Cardiac fibroblast (primary cell): ENCODE measurements at regions not wholly inside any gene's neighbourhood (a gene's known extent, or its start where the extent isn't known, plus 50 kb on each side); places are given as distances from the start of the nearest gene placed in this dataset.
A peak's percentile ranks its signal among the peaks of the same experiment; 100 is the strongest.

Experiments used
- DNase-seq, 2 donors: peaks; one replicate each; pipeline versions ENCODE4 v3.0.0 to v3.0.0-alpha.2; 2010; ENCODE audit warnings: low read depth in 2 of 2
- H3K4me3 ChIP-seq, 2 donors: replicated peaks in 1 of 2; 1 replicate in 1 of 2; 2 replicates in 1 of 2; pipeline ENCODE4 v1.5.1; 2011; ENCODE audit warnings: low read depth in 2 of 2, low read length in 2 of 2, mild to moderate bottlenecking in 2 of 2, moderate library complexity in 1 of 2
- TF ChIP-seq, protein P1 (sequence below): IDR thresholded peaks from one replicate; pipeline ENCODE4 v1.5.1; 2011; ENCODE audit warnings: low read depth, mild to moderate bottlenecking, low read length, inconsistent platforms

DNA sequence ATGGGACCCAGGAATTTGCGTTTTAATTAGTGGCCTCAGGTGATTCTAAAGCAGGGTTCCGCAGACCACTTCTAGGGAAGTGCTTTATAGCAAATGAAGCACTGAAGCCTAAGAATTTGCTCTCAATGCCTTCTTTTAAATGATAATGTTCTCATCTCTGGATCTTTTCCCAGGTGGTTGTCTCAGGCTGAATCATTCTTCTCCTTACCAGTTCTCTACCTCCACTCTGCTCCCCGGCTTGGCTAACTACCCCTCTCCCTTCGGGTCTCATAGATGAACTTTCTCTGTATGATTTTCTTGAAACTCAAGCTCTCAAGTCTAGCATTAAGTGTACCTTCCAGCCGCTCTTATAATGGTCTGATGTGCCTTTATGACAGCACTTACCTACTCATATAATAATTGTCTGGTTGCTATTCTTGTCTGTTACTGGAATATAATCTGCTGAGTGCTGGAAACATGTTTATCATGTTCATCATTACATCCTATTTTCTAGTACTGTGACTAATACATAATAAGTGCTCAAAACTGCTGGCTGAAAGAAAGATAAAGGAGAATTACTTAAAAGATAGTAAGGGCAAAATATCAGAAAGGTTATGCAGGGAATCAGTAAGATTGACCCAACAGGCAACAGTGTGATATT is 195.9 kb upstream of the SESN3 start:
- TF ChIP-seq, protein P1, sequence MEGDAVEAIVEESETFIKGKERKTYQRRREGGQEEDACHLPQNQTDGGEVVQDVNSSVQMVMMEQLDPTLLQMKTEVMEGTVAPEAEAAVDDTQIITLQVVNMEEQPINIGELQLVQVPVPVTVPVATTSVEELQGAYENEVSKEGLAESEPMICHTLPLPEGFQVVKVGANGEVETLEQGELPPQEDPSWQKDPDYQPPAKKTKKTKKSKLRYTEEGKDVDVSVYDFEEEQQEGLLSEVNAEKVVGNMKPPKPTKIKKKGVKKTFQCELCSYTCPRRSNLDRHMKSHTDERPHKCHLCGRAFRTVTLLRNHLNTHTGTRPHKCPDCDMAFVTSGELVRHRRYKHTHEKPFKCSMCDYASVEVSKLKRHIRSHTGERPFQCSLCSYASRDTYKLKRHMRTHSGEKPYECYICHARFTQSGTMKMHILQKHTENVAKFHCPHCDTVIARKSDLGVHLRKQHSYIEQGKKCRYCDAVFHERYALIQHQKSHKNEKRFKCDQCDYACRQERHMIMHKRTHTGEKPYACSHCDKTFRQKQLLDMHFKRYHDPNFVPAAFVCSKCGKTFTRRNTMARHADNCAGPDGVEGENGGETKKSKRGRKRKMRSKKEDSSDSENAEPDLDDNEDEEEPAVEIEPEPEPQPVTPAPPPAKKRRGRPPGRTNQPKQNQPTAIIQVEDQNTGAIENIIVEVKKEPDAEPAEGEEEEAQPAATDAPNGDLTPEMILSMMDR = no peak
- no peak overlapping the region for H3K4me3 ChIP-seq
- DNase-seq = no peak

DNA sequence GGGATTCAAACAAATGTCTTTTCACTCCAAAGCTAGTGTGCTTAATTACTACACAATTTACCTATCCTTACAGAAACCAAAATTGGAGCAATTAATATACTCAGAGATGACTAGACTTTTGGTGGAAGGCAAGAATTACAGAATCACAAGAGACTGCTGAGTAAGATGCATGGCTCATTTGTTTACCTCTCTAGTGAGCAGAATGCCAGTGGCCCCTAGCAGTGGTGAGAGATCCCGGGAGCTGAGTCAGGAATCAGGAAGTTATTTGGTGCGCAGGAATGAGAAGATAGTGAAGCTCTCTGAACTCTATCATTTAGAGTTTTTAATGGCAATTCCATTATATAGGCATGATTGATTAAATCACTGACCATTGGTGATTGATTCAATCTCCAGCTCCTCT is 188.9 kb upstream of the SESN3 start:
- peak; percentile 66 to 73 for DNase-seq
- H3K4me3 ChIP-seq = no peak overlapping the region
- TF ChIP-seq, protein P1 = no peak

DNA sequence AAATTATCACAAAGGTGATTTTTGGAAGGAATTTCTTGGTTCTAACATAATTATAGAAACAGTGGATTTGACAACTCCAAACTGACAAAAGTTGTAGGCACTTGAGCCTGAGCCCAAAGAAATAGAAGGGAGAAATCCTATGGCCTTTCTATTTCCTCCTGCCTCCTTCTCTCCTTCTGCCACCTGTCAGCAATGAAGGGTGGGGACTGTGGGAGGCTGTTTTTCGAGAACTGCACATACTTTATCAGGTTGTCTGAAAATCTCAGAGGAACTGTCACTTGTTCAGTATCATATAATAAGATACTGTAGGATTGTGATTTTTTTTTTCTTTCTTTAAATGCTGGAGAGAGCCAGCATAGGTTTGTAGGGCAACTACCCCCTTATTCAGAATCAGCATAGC is 187.9 kb upstream of the SESN3 start:
- TF ChIP-seq, protein P1 = no peak
- DNase-seq = no peak
- H3K4me3 ChIP-seq = no peak overlapping the region

DNA sequence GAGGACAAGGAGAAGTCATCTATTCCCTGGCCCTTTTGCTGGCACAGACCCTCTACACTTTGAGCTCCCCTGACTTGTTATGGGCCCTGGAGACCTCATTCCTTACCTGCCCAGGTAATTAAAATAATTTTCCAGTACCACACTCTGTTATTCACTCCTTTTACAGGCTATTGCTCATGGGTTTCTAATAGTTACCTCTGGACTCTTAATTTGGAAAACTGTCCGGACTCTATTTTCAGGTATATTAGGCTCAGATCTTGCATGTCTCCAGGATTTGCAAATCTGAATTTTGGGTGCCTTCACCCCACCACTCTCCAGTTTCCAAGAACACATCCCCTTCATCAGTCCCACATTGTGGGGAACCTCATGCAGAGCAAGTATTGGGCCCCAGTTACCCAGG is 186.8 kb upstream of the SESN3 start:
- no peak overlapping the region for H3K4me3 ChIP-seq
- DNase-seq = no peak
- TF ChIP-seq, protein P1 = no peak

DNA sequence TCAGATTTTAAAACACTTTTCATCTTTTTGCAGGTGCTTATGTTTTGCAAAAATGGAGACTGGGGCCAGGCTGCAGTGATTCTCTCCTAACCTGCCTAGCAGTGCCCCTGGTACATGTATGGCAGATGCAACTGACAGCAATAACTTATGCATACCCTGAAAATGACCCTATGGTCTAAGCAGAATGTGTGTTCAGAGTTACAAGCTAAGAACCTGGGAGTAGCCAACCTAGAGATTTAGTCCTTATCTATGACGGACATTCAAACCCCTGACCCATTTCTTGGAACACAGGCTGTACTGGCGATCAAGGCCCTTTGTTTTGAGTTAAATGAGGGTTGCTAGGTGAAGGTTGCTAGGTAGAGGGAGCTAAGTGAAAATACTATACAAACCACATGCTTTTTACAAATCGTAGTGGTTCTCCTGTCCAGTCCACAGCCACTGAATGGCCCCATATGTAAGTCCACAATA is 184.9 kb upstream of the SESN3 start:
- TF ChIP-seq, protein P1 = no peak
- DNase-seq = peak in 1 of 2 donors; percentile 25
- H3K4me3 ChIP-seq = no peak overlapping the region

DNA sequence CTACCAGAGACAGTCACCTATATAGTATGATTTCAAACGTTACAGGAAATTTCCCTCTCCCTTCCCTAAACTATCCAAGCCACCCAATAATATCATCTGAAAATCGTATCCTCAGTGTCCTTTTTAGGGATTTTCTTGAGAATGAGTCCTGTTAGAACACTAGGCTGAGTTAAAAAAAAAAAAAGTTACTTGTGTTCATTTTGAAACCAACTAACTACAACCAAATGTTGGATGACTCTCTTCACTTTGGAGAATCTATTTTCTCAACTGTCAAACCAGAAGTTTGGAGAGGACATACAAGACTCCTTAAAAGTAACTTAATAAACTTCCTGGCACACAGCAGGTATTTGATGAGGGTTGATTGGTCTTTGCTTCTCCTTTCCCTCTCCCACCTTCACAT is 183.2 kb upstream of the SESN3 start:
- DNase-seq = no peak
- no peak overlapping the region for H3K4me3 ChIP-seq
- TF ChIP-seq, protein P1 = no peak

DNA sequence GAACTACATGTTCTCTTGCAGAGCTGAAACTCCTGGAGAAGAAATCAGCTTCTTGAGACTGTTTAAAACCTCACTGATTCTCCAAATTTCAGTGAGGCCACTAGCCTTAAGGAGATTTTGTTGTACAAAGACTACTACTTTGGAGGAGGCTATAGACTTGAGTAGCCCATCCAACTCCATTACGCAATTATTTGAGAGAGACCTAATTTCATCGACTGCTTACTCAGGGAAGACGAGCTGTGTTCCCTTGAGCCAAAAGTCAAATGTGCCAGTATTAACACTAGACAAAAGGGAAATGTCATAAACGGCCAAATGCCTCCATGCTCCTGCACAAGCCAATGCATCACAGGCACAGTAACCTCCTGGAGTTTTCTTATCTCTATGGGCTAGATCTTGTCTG is 182.8 kb upstream of the SESN3 start:
- H3K4me3 ChIP-seq = no peak overlapping the region
- no peak for DNase-seq
- TF ChIP-seq, protein P1 = no peak
